H9 (cell line): ENCODE measurements at regions not wholly inside any gene's neighbourhood (a gene's known extent, or its start where the extent isn't known, plus 50 kb on each side); places are given as distances from the start of the nearest gene placed in this dataset.

Experiments
- DNase-seq: peaks from one replicate; pipeline ENCODE4 v3.0.0-alpha.2; 2017
- H2AFZ ChIP-seq: one replicate; pipeline ENCODE4 v1.6.1; 2013; ENCODE audit warnings: mild to moderate bottlenecking, low read length, control low read depth, moderate library complexity
- H2AK5ac ChIP-seq: 2 replicates; pipeline ENCODE4 v1.6.1; 2013; ENCODE audit warnings: low read length, control low read depth, mixed read lengths; ENCODE audit not compliant: insufficient read length
- H2BK120ac ChIP-seq: one replicate; pipeline ENCODE4 v1.6.1; 2013; ENCODE audit warnings: low read depth, mild to moderate bottlenecking, low read length, control low read depth, inconsistent platforms; ENCODE audit not compliant: poor library complexity, severe bottlenecking
- H2BK12ac ChIP-seq: 2 replicates; pipeline ENCODE4 v1.6.1; 2013; ENCODE audit warnings: low read length, control low read depth, mixed read lengths, low read depth; ENCODE audit not compliant: insufficient read length
- H2BK15ac ChIP-seq: 2 replicates; pipeline ENCODE4 v1.6.1; 2013; ENCODE audit warnings: low read depth, low read length, control low read depth
- H2BK20ac ChIP-seq: one replicate; pipeline ENCODE4 v1.6.1; 2013; ENCODE audit warnings: low read depth, mild to moderate bottlenecking, low read length, control low read depth, inconsistent platforms; ENCODE audit not compliant: poor library complexity, severe bottlenecking
- H2BK5ac ChIP-seq: 2 replicates; pipeline ENCODE4 v1.6.1; 2013; ENCODE audit warnings: low read length, control low read depth, mixed read lengths; ENCODE audit not compliant: insufficient read length
- H3K14ac ChIP-seq: 2 replicates; pipeline ENCODE4 v1.6.1; 2013; ENCODE audit warnings: low read length, control low read depth; ENCODE audit not compliant: insufficient read depth
- H3K18ac ChIP-seq: 2 replicates; pipeline ENCODE4 v1.6.1; 2013; ENCODE audit warnings: low read depth, mild to moderate bottlenecking, mixed read lengths, low read length, control low read depth; ENCODE audit not compliant: insufficient read length
- H3K23ac ChIP-seq: 2 replicates; pipeline ENCODE4 v1.6.1; 2013; ENCODE audit warnings: low read length, control low read depth, mixed read lengths, low read depth; ENCODE audit not compliant: insufficient read length
- H3K23me2 ChIP-seq: 2 replicates; pipeline ENCODE4 v1.6.1; 2013; ENCODE audit warnings: low read depth, mild to moderate bottlenecking, mixed read lengths, low read length, control low read depth; ENCODE audit not compliant: insufficient read length, poor library complexity, severe bottlenecking
- H3K27ac ChIP-seq: 2 replicates; pipeline ENCODE4 v1.5.1; 2013; ENCODE audit warnings: low read length, control low read depth, mixed read lengths, low read depth; ENCODE audit not compliant: insufficient read length
- H3K27me3 ChIP-seq: 2 replicates; pipeline ENCODE4 v1.6.1; 2013; ENCODE audit warnings: low read length, control low read depth, inconsistent platforms; ENCODE audit not compliant: insufficient read depth
- H3K4ac ChIP-seq: 2 replicates; pipeline ENCODE4 v1.6.1; 2013; ENCODE audit warnings: low read depth, mild to moderate bottlenecking, control low read depth, inconsistent platforms, low read length, moderate library complexity
- H3K4me1 ChIP-seq: 2 replicates; pipeline ENCODE4 v1.6.1; 2013; ENCODE audit warnings: low read length, control low read depth, inconsistent platforms; ENCODE audit not compliant: insufficient read depth
- H3K4me2 ChIP-seq: 2 replicates; pipeline ENCODE4 v1.6.1; 2013; ENCODE audit warnings: low read length, control low read depth, mixed read lengths; ENCODE audit not compliant: insufficient read length, insufficient read depth
- H3K56ac ChIP-seq: 2 replicates; pipeline ENCODE4 v1.6.1; 2013; ENCODE audit warnings: low read depth, mild to moderate bottlenecking, mixed read lengths, low read length, control low read depth; ENCODE audit not compliant: insufficient read length
- H3K79me1 ChIP-seq: 2 replicates; pipeline ENCODE4 v1.6.1; 2013; ENCODE audit warnings: low read depth, mild to moderate bottlenecking, moderate library complexity, low read length, control low read depth, inconsistent platforms; ENCODE audit not compliant: insufficient read depth, poor library complexity, severe bottlenecking
- H3K79me2 ChIP-seq: 2 replicates; pipeline ENCODE4 v1.6.1; 2013; ENCODE audit warnings: low read length, control low read depth, inconsistent platforms; ENCODE audit not compliant: insufficient read depth
- H3K9ac ChIP-seq: 2 replicates; pipeline ENCODE4 v1.6.1; 2013; ENCODE audit warnings: low read length, control low read depth, mixed read lengths; ENCODE audit not compliant: insufficient read length; ENCODE audit errors: extremely low read depth
- H3K9me3 ChIP-seq: one replicate; pipeline ENCODE4 v1.6.1; 2013; ENCODE audit warnings: low read depth, low read length, inconsistent platforms; ENCODE audit not compliant: control insufficient read depth
- H3T11ph ChIP-seq: one replicate; pipeline ENCODE4 v1.6.1; 2013; ENCODE audit warnings: mild to moderate bottlenecking, low read length, control low read depth, inconsistent platforms
- H4K20me1 ChIP-seq: one replicate; pipeline ENCODE4 v1.6.1; 2013; ENCODE audit not compliant: control insufficient read depth, insufficient read length, insufficient read depth
- H4K5ac ChIP-seq: 2 replicates; pipeline ENCODE4 v1.6.1; 2013; ENCODE audit warnings: low read depth, mild to moderate bottlenecking, mixed read lengths, low read length, control low read depth; ENCODE audit not compliant: insufficient read length
- H4K8ac ChIP-seq: replicated peaks from 2 replicates; pipeline ENCODE4 v1.6.1; 2013; ENCODE audit warnings: low read length, control low read depth, mixed read lengths, low read depth; ENCODE audit not compliant: insufficient read length
- H4K91ac ChIP-seq: 2 replicates; pipeline ENCODE4 v1.6.1; 2013; ENCODE audit warnings: low read depth, mild to moderate bottlenecking, moderate library complexity, mixed read lengths, low read length, control low read depth; ENCODE audit not compliant: insufficient read length
- H3K27ac Mint-ChIP-seq, 3 experiments: 2 replicates in 2 of 3; 3 replicates in 1 of 3; pipeline ENCODE4 v1.8.0; 2020 to 2021; ENCODE audit warnings: mixed read lengths in 3 of 3, mild to moderate bottlenecking in 1 of 3, moderate library complexity in 1 of 3
- H3K27me3 Mint-ChIP-seq: 2 replicates; pipeline ENCODE4 v1.8.0; 2021; ENCODE audit warnings: low read depth, mild to moderate bottlenecking, moderate library complexity, mixed read lengths
- H3K36me3 Mint-ChIP-seq, 3 experiments: 2 replicates in 2 of 3; 3 replicates in 1 of 3; pipeline ENCODE4 v1.8.0; 2020 to 2021; ENCODE audit warnings: low read depth in 3 of 3, mixed read lengths in 3 of 3; ENCODE audit not compliant: insufficient read depth in 1 of 3
- H3K4me1 Mint-ChIP-seq, 2 experiments: 2 replicates each; pipeline ENCODE4 v1.8.0; 2020; ENCODE audit warnings: mixed read lengths in 2 of 2
- H3K4me3 Mint-ChIP-seq, 2 experiments: 2 replicates in 1 of 2; 3 replicates in 1 of 2; pipeline ENCODE4 v1.8.0; 2020 to 2021; ENCODE audit warnings: mild to moderate bottlenecking in 2 of 2, mixed read lengths in 2 of 2, moderate library complexity in 1 of 2
- H3K9me3 Mint-ChIP-seq, 2 experiments: 2 replicates in 1 of 2; 3 replicates in 1 of 2; pipeline ENCODE4 v1.8.0; 2020; ENCODE audit warnings: mild to moderate bottlenecking in 2 of 2, mixed read lengths in 2 of 2, moderate library complexity in 1 of 2
- CTCF ChIP-seq: fragments of 200-600 bp; sonication (generic); conservative IDR thresholded peaks from 3 replicates; pipeline ENCODE4 v1.8.0; 2021; ENCODE audit warnings: antibody characterized with exemption, mild to moderate bottlenecking
- WGBS: extraction: QIAGEN DNeasy Blood & Tissue Kit; methylation state at CpG from one replicate; pipeline ENCODE4 v1.1.7; 2013; ENCODE audit warnings: missing lambda C conversion rate, low lambda C conversion rate, mixed read lengths; ENCODE audit not compliant: insufficient read length; ENCODE audit errors: extremely low coverage; 5-methylcytosine and 5-hydroxymethylcytosine counted together

- Mint-ChIP-seq H3K36me3 (peaks cover 11 to 17% (median 11%) of the 10 kb centered on the region in 3 experiments), H3K4me3 (no peak overlapping the region), H3K27ac (no peak overlapping the region), H3K4me1 (peaks cover 14 to 18% of the 10 kb centered on the region in 2 experiments), H3K27me3 (no peaks in the 10 kb centered on the region; the same call in 1 of the 2 replicates), H3K9me3 (peaks cover 15 to 23% of the 10 kb centered on the region in 2 experiments)
- no peak for DNase-seq
- Histone ChIP-seq H3K18ac (no peak overlapping the region), H4K91ac (no peak overlapping the region), H2BK12ac (no peak overlapping the region), H2BK120ac (no peak overlapping the region), H4K20me1 (no peaks in the 10 kb centered on the region), H3K23ac (no peak overlapping the region), H2AFZ (no peak overlapping the region), H2BK5ac (no peak overlapping the region), H3K79me1 (no peaks in the 10 kb centered on the region), H3K56ac (no peak overlapping the region), H3K4me1 (peaks cover 3% of the 10 kb centered on the region; the same call in 1 of the 2 replicates), H3K9ac (no peak overlapping the region), H4K5ac (no peak overlapping the region), H3K23me2 (no peaks in the 10 kb centered on the region), H2AK5ac (no peak overlapping the region), H3K14ac (no peak overlapping the region), H2BK20ac (no peak overlapping the region), H3K4ac (no peak overlapping the region), H2BK15ac (no peak overlapping the region), H3T11ph (no peak overlapping the region), H3K27ac (no peak overlapping the region), H3K27me3 (no peaks in the 10 kb centered on the region), H3K79me2 (no peaks in the 10 kb centered on the region), H4K8ac (no peak overlapping the region), H3K9me3 (peaks cover 11% of the 10 kb centered on the region), H3K4me2 (no peak overlapping the region)
- WGBS, result no CpG with 5 or more reads among the region's 3 CpGs
- no peak for TF ChIP-seq CTCF
Measured at GRCh38 chr1:209187589-209187988, 395.9 kb upstream of the CAMK1G start.
